ENCODE measurements at regions not wholly inside any gene's neighbourhood (a gene's known extent, or its start where the extent isn't known, plus 50 kb on each side); places are given as distances from the start of the nearest gene placed in this dataset.

GRCh38 chr2:231862071-231862470 is 64.1 kb downstream of the NPPC start:
- POLR2A ChIA-PET (ENCODE audit: partially characterized antibody) = no interaction called here
- no peak for FAIRE-seq
- DNase-seq (ENCODE audit: low read depth in 1 of 2, low spot score in 2 of 2) = no peak
- TF ChIP-seq YY1 (IDR thresholded peaks at IDR 0.05; ENCODE audit: low read depth, low read length) (no peak), TEAD4 (IDR thresholded peaks at IDR 0.05; ENCODE audit: low read depth, low read length) (no peak), EP300 (IDR thresholded peaks at IDR 0.05; ENCODE audit: borderline replicate concordance in 1 of 2, low read depth in 2 of 2, low read length in 2 of 2) (no peak), CHD1 (IDR thresholded peaks at IDR 0.05; ENCODE audit: low read depth, low read length) (no peak), BRCA1 (IDR thresholded peaks at IDR 0.05; ENCODE audit: low read depth, low read length) (no peak), KDM5A (IDR thresholded peaks at IDR 0.05; ENCODE audit: low read length) (no peak), JUN (IDR thresholded peaks at IDR 0.05; ENCODE audit: low read depth, low read length) (no peak), SP4 (IDR thresholded peaks at IDR 0.05; ENCODE audit: low read length) (no peak), GABPA (IDR thresholded peaks at IDR 0.05; ENCODE audit: borderline replicate concordance, insufficient read depth, low read length) (no peak), EZH2 (IDR thresholded peaks at IDR 0.05; ENCODE audit: low read depth, low read length, severe bottlenecking) (no peak), TAF7 (optimal IDR thresholded peaks at IDR 0.05; ENCODE audit: borderline replicate concordance, low read depth, low read length) (no peak), SIX5 (IDR thresholded peaks at IDR 0.05; ENCODE audit: low read depth, low read length) (no peak), ASH2L (IDR thresholded peaks at IDR 0.05; ENCODE audit: low read length) (no peak), BACH1 (IDR thresholded peaks at IDR 0.05; ENCODE audit: low read length) (no peak), POLR2A (IDR thresholded peaks at IDR 0.05; ENCODE audit: control extremely low read depth in 1 of 2, low read depth in 2 of 2, low read length in 2 of 2) (no peak), TAF1 (IDR thresholded peaks at IDR 0.05; ENCODE audit: low read depth, low read length) (no peak)

More at GRCh38 chr2:231862071-231862470, 64.1 kb downstream of the NPPC start:
- no peak overlapping the region for H2BK20ac ChIP-seq (ENCODE audit: low read length)
- no peak overlapping the region for H2AK5ac ChIP-seq (ENCODE audit: low read depth, low read length)
- no peak overlapping the region for H3K23ac ChIP-seq (ENCODE audit: insufficient read length)
- H4K5ac ChIP-seq (ENCODE audit: insufficient read length, low read depth, low read length) = no peak overlapping the region
- no peaks in the 10 kb centered on the region for H3K79me2 ChIP-seq (ENCODE audit: control insufficient read depth in 1 of 2, insufficient read depth in 2 of 2, low read length in 2 of 2)
- no peaks in the 10 kb centered on the region for H3K36me3 ChIP-seq (ENCODE audit: control insufficient read depth in 2 of 4, insufficient read depth in 4 of 4, low read length in 3 of 4)
- H4K91ac ChIP-seq (replicated peaks; ENCODE audit: insufficient read length, low read length) = no peak overlapping the region
- CTCF ChIA-PET (ENCODE audit: partially characterized antibody) = interaction anchor here (1.0 to 1.5 kb wide), 2 partner anchors 9 to 38 kb away, joined by 3 to 5 read pairs; no protein-coding TSS in a partner anchor
- no peak overlapping the region for H4K8ac ChIP-seq (ENCODE audit: extremely low read depth, insufficient read depth, low read length)
- 94% methylated on average over 6 of the region's 6 CpGs; no CpG with 5 or more reads in 1 of the 2 experiments for WGBS, 2 experiments (ENCODE audit: extremely low coverage in 1 of 2, insufficient coverage in 1 of 2, insufficient read length in 1 of 2, insufficient replicate concordance in 2 of 2, low coverage in 1 of 2, low lambda C conversion rate in 2 of 2, missing lambda C conversion rate in 1 of 2)
- H2BK15ac ChIP-seq (ENCODE audit: low read length) = 0 out of 2 replicates have a peak overlapping the region, but pooled peaks have one; percentile 61
- H4K20me1 ChIP-seq (replicated peaks in 1 of 2; ENCODE audit: control insufficient read depth in 1 of 2, insufficient read depth in 2 of 2, low read length in 2 of 2) = no peaks in the 10 kb centered on the region
- H2BK5ac ChIP-seq (ENCODE audit: low read depth, low read length) = no peak overlapping the region
- no peak overlapping the region for H3K27ac ChIP-seq (ENCODE audit: low read depth, low read length)
- no peaks in the 10 kb centered on the region for H3K23me2 ChIP-seq (ENCODE audit: low read depth, low read length)
- H3K18ac ChIP-seq (ENCODE audit: extremely low read depth, low read length) = no peak overlapping the region
- H3K27me3 ChIP-seq (replicated peaks in 1 of 4; ENCODE audit: control insufficient read depth in 3 of 4, extremely low read depth in 1 of 4, insufficient read depth in 3 of 4, low read length in 3 of 4) = no peaks in the 10 kb centered on the region
- no peaks in the 10 kb centered on the region for H3K79me1 ChIP-seq (ENCODE audit: low read depth, low read length)
- H3K4me1 ChIP-seq (replicated peaks in 1 of 4; ENCODE audit: control insufficient read depth in 3 of 4, insufficient read depth in 4 of 4, low read length in 3 of 4) = no peaks in the 10 kb centered on the region
- no peaks in the 10 kb centered on the region for H3K9me3 ChIP-seq (ENCODE audit: insufficient read depth in 2 of 2, low read depth in 1 of 2, low read length in 1 of 2)
- H3K56ac ChIP-seq (replicated peaks; ENCODE audit: insufficient read length, low read depth, low read length) = no peak overlapping the region
- H2BK120ac ChIP-seq (replicated peaks; ENCODE audit: low read depth, low read length) = no peak overlapping the region
- H2BK12ac ChIP-seq (ENCODE audit: low read depth, low read length) = 0 out of 2 replicates have a peak overlapping the region, but pooled peaks have one; percentile 39
- H2AFZ ChIP-seq (ENCODE audit: low read length) = no peak overlapping the region
- no peak overlapping the region for H3K4ac ChIP-seq (replicated peaks; ENCODE audit: insufficient read length, low read depth, low read length)
- no peak overlapping the region for H3K14ac ChIP-seq (ENCODE audit: insufficient read length)
- H3K4me2 ChIP-seq (ENCODE audit: insufficient read depth in 1 of 2, low read depth in 2 of 2, low read length in 2 of 2) = no peak overlapping the region
- H3K9ac ChIP-seq (replicated peaks in 1 of 4; ENCODE audit: extremely low read depth in 1 of 4, low read depth in 3 of 4, low read length in 3 of 4) = no peak overlapping the region
- H3K4me3 ChIP-seq (ENCODE audit: extremely low read depth in 1 of 4, insufficient read depth in 2 of 4, low read depth in 3 of 4, low read length in 4 of 4) = no peak overlapping the region

Measured in H1 (cell line).